Endodermal cell (in vitro differentiated cells): ENCODE measurements at regions not wholly inside any gene's neighbourhood (a gene's known extent, or its start where the extent isn't known, plus 50 kb on each side); places are given as distances from the start of the nearest gene placed in this dataset.

Experiments
- DNase-seq: peaks from one replicate; pipeline ENCODE4 v3.0.0-alpha.2; 2017
- H3K27ac ChIP-seq: 2 replicates; pipeline ENCODE4 v1.5.1; 2013; ENCODE audit warnings: mild to moderate bottlenecking, low read depth, low read length, moderate library complexity
- H3K27me3 ChIP-seq: 2 replicates; pipeline ENCODE4 v1.6.1; 2013; ENCODE audit warnings: mild to moderate bottlenecking, low read length, moderate library complexity; ENCODE audit not compliant: insufficient read depth, control insufficient read depth, poor library complexity, severe bottlenecking
- H3K36me3 ChIP-seq: 2 replicates; pipeline ENCODE4 v1.7.0; 2013; ENCODE audit warnings: mild to moderate bottlenecking, low read length, moderate library complexity; ENCODE audit not compliant: control insufficient read depth, insufficient read depth
- H3K4me1 ChIP-seq: one replicate; pipeline ENCODE4 v1.7.0; 2013; ENCODE audit warnings: low read length; ENCODE audit not compliant: control insufficient read depth, insufficient read depth
- H3K4me3 ChIP-seq: 2 replicates; pipeline ENCODE4 v1.5.1; 2013; ENCODE audit warnings: mild to moderate bottlenecking, low read length, moderate library complexity
- H3K9ac ChIP-seq: 2 replicates; pipeline ENCODE4 v1.6.1; 2013; ENCODE audit warnings: mild to moderate bottlenecking, low read length, moderate library complexity; ENCODE audit not compliant: poor library complexity, severe bottlenecking; ENCODE audit errors: extremely low read depth
- H3K9me3 ChIP-seq: 2 replicates; pipeline ENCODE4 v1.6.1; 2013; ENCODE audit warnings: mild to moderate bottlenecking, low read length, moderate library complexity; ENCODE audit not compliant: control insufficient read depth
- H3K27ac Mint-ChIP-seq: 2 replicates; pipeline ENCODE4 v1.8.0; 2020; ENCODE audit warnings: mixed read lengths
- H3K27me3 Mint-ChIP-seq: 2 replicates; pipeline ENCODE4 v1.8.0; 2021; ENCODE audit warnings: mild to moderate bottlenecking, mixed read lengths; ENCODE audit not compliant: insufficient read depth
- H3K36me3 Mint-ChIP-seq: 2 replicates; pipeline ENCODE4 v1.8.0; 2020; ENCODE audit warnings: low read depth, mixed read lengths
- H3K4me1 Mint-ChIP-seq: 2 replicates; pipeline ENCODE4 v1.8.0; 2020; ENCODE audit warnings: mixed read lengths
- H3K4me3 Mint-ChIP-seq: 2 replicates; pipeline ENCODE4 v1.8.0; 2020; ENCODE audit warnings: mild to moderate bottlenecking, moderate library complexity, mixed read lengths
- H3K9me3 Mint-ChIP-seq: 2 replicates; pipeline ENCODE4 v1.8.0; 2020; ENCODE audit warnings: mild to moderate bottlenecking, mixed read lengths
- WGBS, 2 experiments: methylation state at CpG; one replicate each; pipeline versions ENCODE4 v1.1.5 to v1.1.7; 2013; ENCODE audit warnings: missing lambda C conversion rate in 2 of 2, mixed read lengths in 1 of 2; ENCODE audit not compliant: insufficient coverage in 1 of 2, insufficient read length in 1 of 2; 5-methylcytosine and 5-hydroxymethylcytosine counted together
- TF ChIP-seq, protein P1 (sequence below): fragments of 200-600 bp; sonication (generic); conservative IDR thresholded peaks from 2 replicates; pipeline ENCODE4 v1.5.0; 2021; ENCODE audit warnings: antibody characterized with exemption, mild to moderate bottlenecking

DNA sequence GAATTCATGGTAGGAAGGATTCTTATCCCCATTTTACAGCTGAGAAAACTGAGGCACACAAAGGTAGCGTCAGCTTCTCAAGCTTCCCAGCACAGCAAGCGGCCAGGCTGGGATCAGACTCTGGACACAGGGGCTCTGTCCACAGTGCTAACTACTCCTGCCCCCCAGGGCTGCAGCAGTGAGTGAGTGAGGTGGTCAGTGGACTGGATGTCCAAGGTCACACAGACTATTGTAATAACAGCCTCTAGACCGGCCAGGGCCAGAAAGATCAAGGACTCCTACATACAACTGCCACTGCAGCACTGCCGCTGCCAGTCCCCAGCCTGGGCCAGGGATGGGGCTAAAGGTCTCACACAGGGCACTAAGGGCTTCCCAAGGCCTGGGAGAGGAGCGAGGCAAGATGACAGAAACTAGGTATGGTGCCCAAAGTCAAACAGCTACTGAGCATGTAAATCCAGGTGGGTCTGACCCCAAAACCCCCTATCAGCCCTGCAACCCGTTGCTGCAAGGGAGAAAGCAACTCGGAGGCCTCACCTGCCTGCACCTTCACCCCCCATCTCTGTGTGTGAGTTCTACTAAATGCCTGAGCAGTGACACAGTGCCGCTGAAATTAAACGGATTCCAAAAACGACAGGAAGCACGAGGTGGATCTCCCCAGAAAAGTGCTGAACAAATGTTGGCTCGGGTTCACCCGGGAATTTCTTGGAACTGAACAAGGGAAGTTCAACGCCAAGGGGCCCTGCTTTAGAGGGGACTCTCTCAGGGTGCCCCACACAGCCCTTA is 161.8 kb upstream of the GRK3 start:
- Histone ChIP-seq H3K9ac (no peak overlapping the region), H3K36me3 (no peaks in the 10 kb centered on the region), H3K4me3 (peak overlapping the region; percentile 90), H3K9me3 (no peaks in the 10 kb centered on the region), H3K4me1 (no peaks in the 10 kb centered on the region), H3K27ac (no peak overlapping the region), H3K27me3 (no peaks in the 10 kb centered on the region)
- peak overlapping the region; percentile 75 for H3K4me3 Mint-ChIP-seq
- peak overlapping the region; percentile 28 for H3K27ac Mint-ChIP-seq
- H3K9me3 Mint-ChIP-seq = no peaks in the 10 kb centered on the region
- H3K36me3 Mint-ChIP-seq = no peaks in the 10 kb centered on the region
- DNase-seq = no peak
- H3K4me1 Mint-ChIP-seq = peaks cover 17% of the 10 kb centered on the region
- peaks cover 6% of the 10 kb centered on the region for H3K27me3 Mint-ChIP-seq
- WGBS, 2 experiments = 77 to 83% methylated on average over 10 to 14 of the region's 14 CpGs
- TF ChIP-seq, protein P1, sequence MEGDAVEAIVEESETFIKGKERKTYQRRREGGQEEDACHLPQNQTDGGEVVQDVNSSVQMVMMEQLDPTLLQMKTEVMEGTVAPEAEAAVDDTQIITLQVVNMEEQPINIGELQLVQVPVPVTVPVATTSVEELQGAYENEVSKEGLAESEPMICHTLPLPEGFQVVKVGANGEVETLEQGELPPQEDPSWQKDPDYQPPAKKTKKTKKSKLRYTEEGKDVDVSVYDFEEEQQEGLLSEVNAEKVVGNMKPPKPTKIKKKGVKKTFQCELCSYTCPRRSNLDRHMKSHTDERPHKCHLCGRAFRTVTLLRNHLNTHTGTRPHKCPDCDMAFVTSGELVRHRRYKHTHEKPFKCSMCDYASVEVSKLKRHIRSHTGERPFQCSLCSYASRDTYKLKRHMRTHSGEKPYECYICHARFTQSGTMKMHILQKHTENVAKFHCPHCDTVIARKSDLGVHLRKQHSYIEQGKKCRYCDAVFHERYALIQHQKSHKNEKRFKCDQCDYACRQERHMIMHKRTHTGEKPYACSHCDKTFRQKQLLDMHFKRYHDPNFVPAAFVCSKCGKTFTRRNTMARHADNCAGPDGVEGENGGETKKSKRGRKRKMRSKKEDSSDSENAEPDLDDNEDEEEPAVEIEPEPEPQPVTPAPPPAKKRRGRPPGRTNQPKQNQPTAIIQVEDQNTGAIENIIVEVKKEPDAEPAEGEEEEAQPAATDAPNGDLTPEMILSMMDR = no peak

DNA sequence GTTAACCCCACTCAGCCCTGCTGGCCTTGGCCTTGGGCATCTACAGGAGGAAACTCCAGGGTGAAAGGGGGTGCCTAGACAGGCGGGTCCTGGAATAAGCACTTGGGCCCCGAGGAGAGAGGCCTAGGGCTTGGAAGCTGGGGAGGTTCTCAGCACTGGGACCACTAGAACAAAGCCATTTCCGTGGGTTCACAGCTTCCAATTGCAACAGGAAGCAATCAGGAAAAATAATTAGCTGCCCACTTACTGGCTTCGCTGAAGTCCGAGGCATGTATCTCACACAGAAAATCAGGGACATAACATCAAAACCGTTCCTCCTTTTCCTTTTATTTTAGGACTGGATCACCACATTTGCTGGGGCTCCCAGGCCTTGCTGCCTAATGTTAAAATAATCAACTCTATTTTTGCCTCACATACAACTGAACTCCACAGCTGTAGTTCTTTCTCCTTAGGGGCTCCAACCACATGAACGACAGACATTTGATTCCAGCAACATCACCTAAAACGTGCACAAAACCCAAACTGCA is 161.1 kb upstream of the GRK3 start:
- H3K4me3 ChIP-seq = peak overlapping the region; percentile 90
- no peaks in the 10 kb centered on the region for H3K4me1 ChIP-seq
- 59% methylated on average over 6 to 8 of the region's 8 CpGs for WGBS, 2 experiments
- H3K9me3 ChIP-seq = no peaks in the 10 kb centered on the region
- H3K27me3 ChIP-seq = no peaks in the 10 kb centered on the region
- H3K9me3 Mint-ChIP-seq = no peaks in the 10 kb centered on the region
- H3K9ac ChIP-seq = peak overlapping the region; percentile 54
- peak overlapping the region; percentile 25 for H3K27ac ChIP-seq
- H3K27me3 Mint-ChIP-seq = peaks cover 6% of the 10 kb centered on the region
- no peaks in the 10 kb centered on the region for H3K36me3 Mint-ChIP-seq
- TF ChIP-seq, protein P1 = no peak
- no peaks in the 10 kb centered on the region for H3K36me3 ChIP-seq
- peaks cover 19% of the 10 kb centered on the region for H3K4me1 Mint-ChIP-seq
- H3K4me3 Mint-ChIP-seq = peak overlapping the region; percentile 75
- DNase-seq = no peak
- peak overlapping the region; percentile 81 for H3K27ac Mint-ChIP-seq

DNA sequence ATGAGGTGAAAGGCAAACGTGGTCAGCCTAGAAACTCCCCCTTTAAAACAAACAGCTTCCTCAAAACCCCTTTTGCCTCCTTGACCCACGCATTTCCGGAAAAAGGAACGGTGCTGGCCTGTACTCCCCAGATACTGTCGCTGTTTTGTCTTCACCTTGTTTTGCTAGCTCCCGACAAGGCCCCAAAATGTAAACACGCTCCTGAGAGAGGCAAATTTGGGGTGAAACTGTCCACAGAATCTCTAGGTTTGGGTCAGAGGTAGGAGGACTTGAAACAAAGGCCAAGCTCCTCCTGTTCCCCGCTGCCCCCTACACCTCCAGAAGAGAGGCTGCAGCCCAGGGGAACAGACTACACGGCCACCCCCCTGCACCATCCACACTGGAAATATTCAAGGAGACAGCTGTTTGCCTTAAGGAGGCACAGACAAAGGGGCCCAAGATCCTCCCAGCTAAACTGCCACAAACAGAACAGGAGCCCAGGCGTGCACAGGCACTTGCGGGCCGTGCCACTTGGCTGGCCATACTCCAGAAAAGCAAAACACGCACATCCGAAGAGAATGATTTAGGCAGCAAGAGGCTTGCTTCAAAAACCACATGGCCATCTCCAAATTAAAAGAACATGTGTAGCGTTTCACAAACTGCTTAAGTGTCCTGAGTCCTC is 160.5 kb upstream of the GRK3 start:
- H3K9me3 Mint-ChIP-seq = no peaks in the 10 kb centered on the region
- peaks cover 6% of the 10 kb centered on the region for H3K27me3 Mint-ChIP-seq
- peak overlapping the region; percentile 29 for H3K27ac ChIP-seq

More for the DNA sequence above, 160.5 kb upstream of the GRK3 start:
- 24% methylated on average over 10 to 15 of the region's 15 CpGs for WGBS, 2 experiments
- peak overlapping the region; percentile 75 for H3K4me3 Mint-ChIP-seq
- Histone ChIP-seq H3K36me3 (no peaks in the 10 kb centered on the region), H3K9me3 (no peaks in the 10 kb centered on the region), H3K4me3 (peak overlapping the region; percentile 90), H3K9ac (peak overlapping the region; percentile 54), H3K27me3 (no peaks in the 10 kb centered on the region), H3K4me1 (no peaks in the 10 kb centered on the region)
- H3K27ac Mint-ChIP-seq = peak overlapping the region; percentile 81
- TF ChIP-seq, protein P1 = no peak
- peaks cover 19% of the 10 kb centered on the region for H3K4me1 Mint-ChIP-seq
- DNase-seq = peak; percentile 72
- no peaks in the 10 kb centered on the region for H3K36me3 Mint-ChIP-seq
